Dermis blood vessel endothelial cell (primary cell): ENCODE measurements at regions not wholly inside any gene's neighbourhood (a gene's known extent, or its start where the extent isn't known, plus 50 kb on each side); places are given as distances from the start of the nearest gene placed in this dataset.

Experiments used
- DNase-seq: peaks from one replicate; pipeline ENCODE4 v3.0.0; 2010

DNA sequence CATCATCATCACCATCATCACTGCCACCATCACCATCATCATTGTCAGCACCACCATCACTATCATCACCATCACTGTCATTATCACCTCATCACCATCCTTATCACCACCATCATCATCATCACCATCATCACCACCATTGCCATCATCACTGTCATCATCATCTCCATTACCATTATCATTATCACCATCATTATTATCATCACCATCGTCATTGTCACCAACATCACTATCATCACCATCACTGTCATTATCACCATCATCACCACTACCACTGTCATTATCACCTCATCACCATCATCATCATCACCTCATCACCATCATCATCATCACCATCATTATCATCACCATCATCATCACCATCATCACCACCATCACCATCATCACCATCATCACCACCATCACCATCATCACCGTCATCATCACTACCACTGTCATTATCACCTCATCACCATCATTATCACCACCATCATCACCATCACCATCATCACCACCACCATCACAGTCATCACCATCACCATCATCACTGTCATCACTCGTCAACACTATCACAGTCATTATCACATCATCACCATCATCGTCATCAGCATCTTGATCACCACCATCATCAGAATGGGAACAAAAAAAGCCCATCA is 191.1 kb downstream of the TTLL2 start:
- no peak for DNase-seq

DNA sequence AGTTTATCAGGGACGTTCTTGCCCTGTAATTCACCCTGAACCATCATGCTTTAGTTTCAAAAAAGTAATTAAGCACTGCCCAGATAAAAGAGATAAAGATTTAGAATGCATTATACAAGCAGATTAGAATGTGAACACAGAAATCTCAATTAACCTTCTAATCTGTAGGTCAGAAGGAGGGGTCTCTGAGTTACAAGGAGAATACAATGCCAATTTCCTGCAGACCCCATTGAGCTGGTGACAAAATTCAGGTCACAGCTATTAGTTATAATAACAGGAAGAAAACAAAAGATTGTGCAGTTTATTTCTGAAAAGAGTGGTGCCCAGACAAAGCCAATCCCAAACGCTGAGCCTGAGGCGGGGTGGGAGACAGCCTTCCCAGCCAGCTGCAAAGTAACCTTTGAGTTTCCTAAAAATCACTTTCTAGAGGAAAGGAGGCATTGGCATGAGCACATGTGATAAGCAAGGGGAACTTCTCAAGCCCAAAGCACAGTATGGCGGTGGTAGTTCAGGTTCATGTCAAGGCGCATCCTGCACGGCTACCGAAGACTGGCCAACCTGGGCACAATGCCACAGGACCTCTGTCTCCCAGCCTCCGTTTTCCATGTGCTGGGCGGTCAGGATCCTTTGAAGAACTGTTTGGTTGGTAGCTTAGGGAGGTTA is 192.5 kb downstream of the TTLL2 start:
- DNase-seq, result no peak

DNA sequence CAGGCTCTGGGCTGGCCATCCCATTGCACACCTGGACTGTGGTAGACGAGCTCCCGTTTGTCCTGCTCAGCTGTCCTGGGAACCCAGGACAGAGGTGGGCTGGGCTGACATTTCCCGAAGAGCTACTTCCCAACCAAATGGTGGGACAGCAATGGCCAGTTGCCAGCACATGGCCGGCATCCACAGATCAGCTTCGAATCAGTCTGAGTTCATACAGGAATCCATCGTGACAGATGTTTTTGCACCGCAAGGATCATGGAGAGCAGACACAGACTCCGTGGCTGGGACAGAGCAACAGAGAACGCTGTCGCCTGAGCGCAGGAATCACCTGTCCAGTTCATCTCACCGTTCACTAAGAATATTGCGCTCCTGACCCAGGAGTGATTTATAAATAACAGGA is 198.5 kb downstream of the TTLL2 start:
- no peak for DNase-seq

DNA sequence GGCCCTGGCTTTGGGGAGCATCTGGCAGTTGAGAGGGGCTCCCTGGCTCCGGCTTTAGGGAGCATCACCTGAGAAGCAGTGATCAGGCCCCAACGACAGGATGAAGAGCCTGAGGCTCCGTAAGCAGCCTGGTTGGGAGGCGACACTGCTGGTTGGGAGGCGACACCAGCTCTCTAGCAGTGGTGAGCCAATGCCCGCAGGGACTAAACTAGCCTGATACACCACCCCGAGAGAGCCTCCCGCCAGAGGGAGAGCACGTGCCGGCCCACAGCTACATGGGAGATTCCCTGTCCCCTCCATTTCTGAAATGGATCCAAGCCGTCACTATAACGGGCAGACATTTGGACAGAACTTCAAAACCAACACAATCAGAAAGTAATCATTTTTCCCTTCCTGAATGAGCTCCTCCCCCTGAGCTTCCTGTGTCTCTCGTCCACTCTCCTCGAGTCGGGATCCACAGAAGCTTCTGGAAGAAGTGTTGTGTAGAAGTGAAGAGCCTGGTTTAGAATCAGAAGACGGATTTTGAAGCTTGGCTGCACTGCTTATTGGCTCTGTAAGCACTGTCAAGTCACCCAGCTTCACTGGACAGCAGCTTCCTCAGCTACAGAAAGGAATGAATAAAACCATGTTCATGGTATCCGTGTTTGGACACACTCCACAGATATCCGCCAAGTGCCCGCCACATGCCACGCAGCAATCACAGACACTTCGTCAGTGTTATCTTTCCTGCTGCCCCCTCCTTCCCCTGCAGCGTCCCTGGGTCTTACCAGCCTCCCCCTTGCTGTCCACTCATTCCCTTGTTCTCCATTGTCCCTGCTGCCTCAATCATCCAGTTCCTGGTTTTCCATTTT is 199.6 kb downstream of the TTLL2 start:
- peak; percentile 10 for DNase-seq

DNA sequence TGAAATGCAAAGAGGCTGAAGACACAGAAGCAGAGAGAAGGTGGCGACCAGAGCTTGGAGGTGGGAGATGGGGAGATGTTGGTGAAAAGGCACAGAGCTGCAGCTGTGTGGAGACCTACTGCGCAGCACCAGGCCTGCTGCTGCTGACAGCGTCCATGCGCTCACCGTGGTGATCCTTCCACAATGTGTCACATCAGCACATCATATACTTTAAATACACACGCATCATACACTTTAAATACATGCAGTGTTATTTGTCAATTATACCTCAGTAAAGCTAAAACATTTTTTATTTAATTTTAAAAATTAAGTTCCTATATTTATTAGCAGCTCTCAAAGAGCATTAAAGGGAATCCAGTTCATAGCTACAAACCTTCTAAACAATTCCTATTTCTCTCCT is 200.9 kb downstream of the TTLL2 start:
- no peak for DNase-seq

DNA sequence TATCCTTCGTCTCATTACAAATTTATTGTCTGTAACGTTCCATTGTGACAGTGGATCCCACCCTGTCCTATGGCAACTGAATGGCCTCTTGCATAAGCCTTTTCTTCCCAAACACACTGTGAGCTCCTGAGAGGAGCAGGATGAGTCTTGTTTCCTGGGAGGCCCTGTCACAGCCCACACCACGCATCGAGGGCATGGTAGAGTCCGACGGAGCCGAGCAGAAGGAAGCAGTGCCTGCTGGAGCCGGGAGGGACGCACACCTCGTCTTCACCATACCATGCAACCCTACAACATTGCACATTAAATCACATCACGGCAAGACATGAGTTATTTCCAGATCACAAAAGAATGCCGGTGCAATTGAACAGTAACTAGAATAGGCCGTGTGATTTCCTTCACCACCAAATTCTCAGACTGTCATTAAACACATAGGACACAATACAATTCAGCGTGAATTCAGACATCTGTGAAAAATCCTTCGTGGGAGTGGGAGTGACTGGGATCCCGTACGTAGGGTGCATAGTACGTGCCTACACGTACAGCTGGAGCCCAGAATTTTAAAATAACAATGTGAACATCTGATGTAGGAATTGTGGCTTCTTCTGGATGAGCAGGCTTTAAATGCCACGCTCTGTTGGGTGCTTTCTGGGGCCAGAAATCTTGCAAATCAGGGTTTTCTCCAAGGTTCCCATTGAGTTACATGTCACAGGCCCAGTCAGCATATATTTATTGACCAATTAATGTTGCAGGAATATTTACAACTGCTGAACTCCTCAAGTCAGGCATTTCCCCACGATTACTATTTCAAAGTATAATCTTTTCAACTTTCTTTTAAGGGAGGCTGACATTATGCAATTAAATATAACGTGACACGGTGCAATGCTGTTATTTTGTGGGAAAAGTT is 201.8 kb downstream of the TTLL2 start:
- DNase-seq, result no peak

DNA sequence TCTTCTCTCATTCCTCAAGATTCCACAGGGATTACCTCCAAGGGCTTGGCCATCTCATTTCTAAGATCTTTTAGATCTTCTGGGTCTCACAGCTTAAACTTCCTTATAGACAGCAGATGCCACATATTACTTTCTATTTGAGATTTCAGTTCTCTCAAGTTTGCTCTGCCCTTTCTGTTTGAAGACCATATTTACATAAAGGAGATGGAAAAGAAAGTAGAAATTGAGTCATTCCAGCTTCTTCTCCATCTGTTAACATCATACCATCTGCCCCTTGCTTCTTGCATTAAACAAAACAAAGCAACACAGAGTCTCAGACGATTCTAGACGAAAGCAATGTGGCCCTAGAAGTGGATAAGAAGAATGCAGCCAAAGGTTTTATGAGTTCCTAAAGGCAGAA is 203.4 kb downstream of the TTLL2 start:
- DNase-seq, result no peak

DNA sequence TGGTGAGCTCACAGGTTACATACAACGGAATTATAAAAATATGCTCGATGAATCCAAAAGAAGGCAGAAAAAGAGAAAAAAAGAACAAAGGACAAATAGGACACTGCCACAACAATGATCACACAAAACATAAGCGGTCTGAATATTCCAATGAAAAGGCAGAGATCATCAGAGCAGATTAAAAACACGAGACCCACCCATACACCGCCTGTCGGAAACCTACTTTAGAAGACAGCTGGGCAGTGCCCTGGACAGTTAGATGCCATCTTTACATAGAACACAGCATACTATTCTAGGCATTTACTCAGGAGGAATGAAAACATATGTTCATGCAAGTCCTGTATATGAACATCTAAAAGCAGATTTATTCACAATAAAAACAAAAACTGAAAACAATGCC is 204.1 kb downstream of the TTLL2 start:
- DNase-seq, result no peak

DNA sequence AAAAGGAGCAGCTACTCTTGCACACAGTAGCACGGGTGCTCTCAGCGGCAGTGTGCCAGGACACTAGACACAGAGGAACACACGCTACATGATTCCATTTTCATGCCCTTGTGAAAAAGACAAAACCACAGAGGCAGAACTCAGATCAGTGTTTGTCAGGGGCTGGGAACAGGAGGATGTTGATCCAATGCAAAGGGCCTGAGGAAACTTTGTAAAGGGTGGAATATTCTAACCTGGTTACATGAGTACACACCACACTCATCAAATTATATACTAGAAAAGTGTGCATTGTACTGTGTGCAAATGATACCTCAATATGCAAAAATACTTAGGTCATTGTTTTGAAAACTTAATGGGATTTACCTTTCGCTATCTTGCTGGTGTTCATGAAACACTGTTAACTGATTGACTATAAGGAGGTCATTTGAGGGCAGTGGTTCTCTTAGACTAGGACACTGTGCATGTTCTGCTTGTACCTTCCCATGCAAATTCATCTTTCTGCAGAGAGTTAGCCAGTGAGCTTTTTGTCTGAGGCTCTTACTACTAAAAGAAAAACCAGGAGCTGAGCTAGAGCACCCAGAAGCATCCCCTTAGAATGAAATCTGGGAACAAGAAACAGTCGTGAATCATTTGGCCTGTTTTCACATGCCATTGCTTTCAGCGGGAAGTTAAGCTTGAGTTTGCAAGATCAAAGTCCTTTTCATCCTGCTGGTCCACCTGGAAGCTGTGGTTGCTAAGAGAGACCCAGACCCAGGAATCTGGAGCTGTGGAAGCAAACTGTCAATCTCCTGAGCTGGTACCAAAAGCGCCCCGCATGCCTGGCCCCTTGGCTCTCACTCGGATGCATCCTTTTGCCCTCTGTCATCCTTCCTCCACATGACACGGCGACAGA is 204.8 kb downstream of the TTLL2 start:
- no peak for DNase-seq

DNA sequence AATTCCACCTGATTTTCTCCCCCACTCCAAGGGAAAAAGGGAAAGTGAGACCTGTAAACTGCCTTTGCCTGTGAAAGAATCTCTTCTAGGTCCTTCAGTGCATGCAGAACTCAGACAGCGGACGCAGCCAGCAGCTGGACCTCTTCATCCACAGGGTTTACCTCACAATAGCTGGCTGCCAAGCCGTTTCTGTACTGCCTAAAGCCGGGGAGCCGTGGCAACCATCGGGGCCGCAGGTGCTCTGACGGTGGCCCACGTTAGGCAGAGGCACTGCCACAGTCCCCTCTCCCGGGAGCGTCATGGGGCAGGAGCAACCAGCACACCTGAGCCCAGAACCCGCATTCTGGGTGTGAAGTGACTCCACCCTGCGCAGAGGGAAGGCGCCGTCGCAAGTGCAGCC is 206.1 kb downstream of the TTLL2 start:
- DNase-seq, result no peak

DNA sequence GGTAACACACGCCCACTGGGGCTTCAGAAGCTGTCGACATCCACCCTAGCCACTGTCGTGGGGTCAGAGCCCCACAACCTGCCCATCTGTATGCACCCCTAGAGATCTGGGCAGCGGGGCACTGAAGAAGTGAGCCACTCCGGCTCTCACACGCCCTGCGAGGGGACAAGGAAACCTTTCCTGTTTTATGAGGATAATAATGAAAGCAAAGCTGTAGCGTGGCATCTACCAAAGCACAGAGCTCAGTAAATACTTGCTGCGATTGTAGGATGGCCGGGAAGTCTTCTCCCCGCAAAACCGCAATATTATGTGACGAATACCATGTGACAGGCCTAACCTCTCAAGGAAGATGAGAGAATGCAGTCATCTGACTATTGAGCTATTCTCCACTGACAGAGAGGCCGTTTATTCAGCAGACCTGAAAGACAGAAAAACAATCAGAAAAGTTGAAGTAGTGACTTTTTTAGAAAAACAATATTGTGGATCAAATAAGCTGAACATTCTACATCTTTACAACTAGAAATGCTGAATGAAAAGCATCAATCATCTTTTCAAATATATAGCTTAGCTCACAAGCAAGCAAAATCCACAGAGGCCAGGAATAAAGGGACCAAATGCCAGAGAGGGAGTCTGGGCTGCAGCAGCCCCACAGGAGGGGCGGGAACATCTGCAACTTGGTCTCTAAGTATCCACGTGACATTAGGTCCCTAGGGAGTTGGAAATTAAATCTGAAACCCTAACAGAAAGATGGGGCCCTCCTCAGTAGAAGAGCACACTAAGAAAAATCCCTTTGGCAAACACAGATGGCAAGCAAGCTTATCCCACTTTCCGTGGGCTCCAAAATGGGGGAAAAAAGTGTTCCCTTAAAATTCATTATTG is 207.8 kb downstream of the TTLL2 start:
- no peak for DNase-seq

DNA sequence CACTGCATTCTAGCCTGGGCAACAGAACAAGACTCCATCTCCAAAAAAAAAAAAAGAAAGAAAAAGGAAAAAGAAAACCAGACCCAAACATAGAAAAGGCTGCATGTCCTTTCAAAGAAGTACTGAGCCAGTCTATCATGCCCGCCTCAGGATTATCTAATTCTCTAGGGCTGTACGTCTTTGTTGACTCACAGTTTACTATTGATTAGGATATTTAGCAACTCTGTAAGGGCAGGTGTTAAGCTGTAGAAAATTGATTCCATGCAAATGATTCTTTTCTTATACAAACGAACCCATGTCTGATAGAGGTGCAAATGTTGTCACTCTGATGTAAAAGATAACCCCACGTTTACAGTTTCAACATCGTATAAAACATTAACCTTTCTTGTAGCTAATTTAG is 209.0 kb downstream of the TTLL2 start:
- DNase-seq, result no peak

DNA sequence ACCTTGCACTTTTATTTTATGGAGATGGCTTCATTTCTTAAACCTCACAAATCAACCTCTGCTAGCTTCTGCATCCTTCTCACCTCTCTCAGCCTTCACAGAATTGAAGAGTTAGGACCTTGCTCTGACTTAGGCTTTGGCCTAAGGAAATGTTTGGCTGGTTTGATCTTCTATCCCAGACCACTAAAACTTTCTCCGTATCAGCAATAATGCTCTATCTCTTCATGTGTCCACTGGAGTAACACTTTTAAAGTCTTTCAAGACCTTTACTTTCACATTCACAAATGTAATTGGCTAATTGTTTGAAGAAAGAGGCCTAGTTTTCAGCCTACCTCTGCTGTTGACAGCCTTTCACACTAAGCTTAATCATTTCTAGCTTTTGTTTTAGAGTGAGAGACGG is 212.9 kb downstream of the TTLL2 start:
- no peak for DNase-seq

DNA sequence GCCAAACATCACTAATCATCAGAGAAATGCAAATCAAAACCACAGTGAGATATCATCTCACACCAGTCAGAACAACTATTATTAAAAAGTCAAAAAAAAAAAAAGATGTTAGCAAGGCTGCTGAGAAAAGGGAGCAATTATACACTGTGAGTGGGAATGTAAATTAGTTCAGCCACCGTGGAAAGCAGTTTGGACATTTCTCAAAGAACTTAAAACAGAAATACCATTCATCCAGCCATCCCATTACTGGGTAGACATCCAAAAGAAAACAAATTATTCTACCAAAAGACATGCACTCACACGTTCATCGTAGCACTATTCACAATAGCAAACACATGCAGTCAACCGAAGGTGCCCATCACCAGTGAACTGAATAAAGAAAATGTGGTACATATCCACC is 213.9 kb downstream of the TTLL2 start:
- no peak for DNase-seq

DNA sequence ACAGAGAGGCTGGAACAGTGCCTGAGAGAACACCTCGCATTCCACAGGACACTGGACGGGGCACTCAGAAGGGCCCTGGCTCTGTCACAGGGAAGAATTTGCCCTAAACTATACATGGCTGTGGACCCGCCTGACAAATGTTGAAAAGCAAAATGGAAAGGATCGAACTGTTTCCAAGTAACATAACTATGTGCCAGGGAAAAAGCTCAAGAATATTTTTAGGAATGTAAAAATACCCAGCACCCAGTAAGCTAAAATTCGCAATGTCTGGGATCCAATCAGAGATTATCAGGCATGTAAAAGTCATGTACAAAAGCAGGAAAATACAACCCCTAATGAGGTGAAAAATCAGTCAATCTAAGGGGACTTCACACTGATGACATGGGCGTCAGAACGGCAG is 215.9 kb downstream of the TTLL2 start:
- no peak for DNase-seq

DNA sequence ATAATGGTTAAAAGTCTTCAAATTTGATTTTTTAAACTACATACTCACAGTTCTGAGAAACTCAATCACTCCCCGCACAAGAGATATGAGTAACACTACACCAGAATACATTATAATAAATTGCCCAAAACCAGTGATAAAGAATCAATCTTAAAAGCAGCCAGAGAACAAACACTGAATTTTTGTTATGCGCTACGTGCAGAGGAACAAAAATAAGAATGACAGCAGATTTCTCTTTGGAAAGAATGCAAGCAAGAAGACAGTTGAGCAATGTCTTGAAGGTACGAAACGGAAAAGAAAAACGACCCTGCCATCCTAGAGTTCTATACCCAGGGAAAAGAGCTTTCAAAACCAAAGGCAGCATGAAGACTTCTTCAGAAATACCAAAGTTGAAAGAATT is 216.7 kb downstream of the TTLL2 start:
- DNase-seq, result no peak

DNA sequence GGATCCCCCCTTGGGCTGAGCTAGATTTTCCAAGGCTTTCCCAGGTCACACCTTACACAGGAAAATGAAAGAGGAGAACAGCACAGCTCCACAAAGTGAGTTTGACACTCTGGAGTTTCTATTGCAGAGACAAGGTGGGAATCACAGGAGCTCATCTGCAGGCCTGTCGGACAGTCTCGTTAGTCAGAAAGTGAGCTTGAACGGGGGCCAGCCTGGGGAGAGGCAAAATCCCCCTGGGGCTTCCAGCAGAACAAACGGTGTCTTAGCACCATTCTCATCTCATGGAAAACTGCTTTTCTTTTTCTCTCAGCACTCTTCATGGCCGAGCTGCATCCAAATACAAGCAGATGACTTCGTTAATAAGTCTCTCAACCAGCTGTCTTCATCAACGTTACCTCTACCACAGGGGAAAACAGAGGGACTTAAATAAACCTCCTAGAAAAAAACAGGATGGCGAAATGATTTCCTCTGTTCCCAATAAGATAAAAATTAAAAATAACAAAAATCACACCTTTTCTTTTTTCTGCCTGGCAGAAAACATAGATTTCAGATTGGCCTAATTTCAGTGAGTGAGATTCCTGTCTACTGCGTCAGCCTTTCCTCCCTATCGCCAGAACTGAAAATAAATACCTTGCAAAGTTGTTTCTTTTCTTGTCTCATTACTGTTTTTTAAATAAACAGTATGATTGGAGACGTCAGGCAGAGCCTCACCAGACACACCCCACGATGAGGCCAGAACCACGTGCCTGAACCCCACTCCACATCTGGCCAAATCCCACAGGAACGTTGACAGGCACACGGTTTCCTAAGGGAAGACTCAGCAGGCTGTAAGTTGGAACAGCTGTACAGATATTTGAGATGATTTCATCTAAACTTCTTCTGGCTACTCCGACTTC is 219.0 kb downstream of the TTLL2 start:
- DNase-seq, result peak; percentile 55

DNA sequence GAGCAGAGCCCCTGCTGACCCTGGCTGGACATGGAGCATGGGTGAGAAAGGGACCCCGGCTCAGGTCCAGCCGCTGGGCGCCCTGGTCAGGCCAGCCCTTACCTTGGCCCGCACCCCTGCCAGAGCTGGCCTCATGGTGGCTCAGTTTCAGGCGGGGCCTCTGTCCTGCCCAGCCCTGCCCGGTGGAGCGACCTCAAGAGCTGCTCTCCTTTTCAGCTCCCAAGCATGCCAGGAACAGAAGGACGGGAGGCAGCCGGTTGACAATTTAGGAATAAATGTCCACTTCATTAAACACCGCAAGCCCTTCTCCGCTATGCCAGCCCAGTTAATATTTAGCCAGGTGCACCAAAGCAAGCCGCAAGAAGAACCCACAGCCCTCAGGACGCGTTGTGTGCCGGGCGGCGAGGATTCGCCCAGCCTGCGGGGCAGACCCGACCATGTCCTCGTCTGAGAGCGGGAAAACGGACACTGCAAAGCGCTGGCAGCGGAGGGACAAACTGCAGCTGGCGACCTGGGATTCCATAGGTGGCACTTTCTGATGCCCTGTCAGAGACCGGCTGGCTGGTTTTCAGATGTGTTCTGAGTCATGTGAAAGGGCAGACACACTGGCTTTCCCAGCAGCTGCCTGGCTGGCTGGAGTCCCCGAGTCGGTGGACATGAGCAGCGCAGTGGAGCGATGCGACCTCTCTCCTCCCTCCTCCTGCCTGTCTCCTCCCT is 221.9 kb downstream of the TTLL2 start:
- DNase-seq, result no peak

DNA sequence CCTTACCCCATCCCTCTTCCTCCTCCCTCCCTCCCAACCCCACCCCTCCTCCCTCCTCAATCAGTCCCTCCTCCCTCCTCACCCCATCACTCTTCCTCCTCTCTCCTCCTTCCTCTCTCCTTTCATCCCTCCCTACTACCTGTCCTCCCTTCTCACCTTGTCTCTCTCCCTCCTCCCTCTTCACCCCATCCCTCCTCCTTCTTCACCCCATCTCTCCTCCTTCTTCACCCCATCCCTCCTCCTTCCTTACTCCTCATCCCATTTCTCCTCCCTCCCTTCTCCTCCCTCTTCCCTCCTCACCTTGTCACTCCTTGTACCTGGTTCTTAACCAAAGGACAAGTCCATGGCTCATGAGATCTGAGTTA is 222.4 kb downstream of the TTLL2 start:
- no peak for DNase-seq
